ENCODE measurements at regions not wholly inside any gene's neighbourhood (a gene's known extent, or its start where the extent isn't known, plus 50 kb on each side); places are given as distances from the start of the nearest gene placed in this dataset.

DNA sequence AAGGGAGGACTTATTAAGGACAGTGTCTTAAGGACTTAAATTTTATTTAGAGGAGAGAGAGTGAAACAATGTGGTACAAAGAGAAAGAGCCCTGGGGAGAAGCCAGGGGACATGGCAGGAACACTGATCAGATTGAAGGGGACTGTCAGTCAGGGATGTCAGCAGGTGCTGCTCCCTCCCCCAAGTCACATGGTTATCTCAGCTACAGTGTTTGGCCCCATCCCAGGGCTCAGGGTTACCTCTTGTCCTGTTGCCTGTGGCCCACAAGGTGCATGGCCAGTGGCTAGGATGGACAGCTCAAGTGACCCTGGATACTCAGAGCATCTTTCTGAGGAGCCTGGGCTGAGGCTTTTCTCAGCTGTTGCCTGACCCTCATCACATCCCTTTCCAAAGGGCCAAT is 325.9 kb upstream of the PODXL start:
- TF ChIP-seq, protein P1, sequence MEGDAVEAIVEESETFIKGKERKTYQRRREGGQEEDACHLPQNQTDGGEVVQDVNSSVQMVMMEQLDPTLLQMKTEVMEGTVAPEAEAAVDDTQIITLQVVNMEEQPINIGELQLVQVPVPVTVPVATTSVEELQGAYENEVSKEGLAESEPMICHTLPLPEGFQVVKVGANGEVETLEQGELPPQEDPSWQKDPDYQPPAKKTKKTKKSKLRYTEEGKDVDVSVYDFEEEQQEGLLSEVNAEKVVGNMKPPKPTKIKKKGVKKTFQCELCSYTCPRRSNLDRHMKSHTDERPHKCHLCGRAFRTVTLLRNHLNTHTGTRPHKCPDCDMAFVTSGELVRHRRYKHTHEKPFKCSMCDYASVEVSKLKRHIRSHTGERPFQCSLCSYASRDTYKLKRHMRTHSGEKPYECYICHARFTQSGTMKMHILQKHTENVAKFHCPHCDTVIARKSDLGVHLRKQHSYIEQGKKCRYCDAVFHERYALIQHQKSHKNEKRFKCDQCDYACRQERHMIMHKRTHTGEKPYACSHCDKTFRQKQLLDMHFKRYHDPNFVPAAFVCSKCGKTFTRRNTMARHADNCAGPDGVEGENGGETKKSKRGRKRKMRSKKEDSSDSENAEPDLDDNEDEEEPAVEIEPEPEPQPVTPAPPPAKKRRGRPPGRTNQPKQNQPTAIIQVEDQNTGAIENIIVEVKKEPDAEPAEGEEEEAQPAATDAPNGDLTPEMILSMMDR (IDR thresholded peaks at IDR 0.05; ENCODE audit: extremely low read depth, missing control alignments): no peak
- DNase-seq (ENCODE audit: low spot score): no peak

DNA sequence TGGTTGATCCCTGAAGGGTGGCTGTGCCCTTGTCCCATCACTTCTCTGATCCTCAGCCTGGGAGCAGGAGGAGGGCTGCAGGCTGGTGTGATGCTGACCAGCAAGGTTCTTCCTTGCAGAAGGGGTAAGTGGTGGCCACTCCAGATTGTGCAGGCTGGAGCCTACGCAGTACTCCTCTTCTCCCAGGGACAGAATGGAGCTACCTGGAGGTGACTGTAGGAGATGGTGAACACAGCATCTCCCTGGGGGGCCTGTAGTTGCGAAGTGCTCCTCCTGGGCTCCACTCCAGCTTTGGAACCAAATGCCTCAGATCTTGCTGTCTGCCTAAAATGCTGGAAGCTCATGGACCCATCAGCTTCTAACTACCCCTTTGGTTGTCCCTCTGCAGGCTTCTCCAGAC is 323.6 kb upstream of the PODXL start:
- no peak for DNase-seq (ENCODE audit: low spot score)
- TF ChIP-seq, protein P1 (IDR thresholded peaks at IDR 0.05; ENCODE audit: extremely low read depth, missing control alignments): no peak

DNA sequence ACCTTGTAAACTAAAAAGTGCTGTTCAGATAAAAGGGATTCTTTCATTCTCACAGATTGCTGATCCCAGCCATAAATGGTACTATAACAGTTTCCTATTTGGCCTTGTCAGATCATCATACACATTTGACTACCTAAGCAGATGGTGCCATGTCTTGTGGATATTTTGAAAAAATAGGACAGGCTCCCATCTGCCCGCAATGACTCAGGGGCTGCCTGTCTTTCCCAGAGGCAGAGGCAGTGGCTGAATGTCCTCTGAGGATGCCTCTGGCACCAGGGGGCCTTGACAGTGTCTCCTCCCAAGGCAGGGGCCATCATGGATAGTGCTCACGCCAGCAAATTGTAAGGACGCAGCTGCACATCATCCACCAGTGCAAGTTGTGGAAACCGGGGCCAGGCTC is 323.0 kb upstream of the PODXL start:
- no peak for DNase-seq (ENCODE audit: low spot score)
- TF ChIP-seq, protein P1 (IDR thresholded peaks at IDR 0.05; ENCODE audit: extremely low read depth, missing control alignments): no peak

DNA sequence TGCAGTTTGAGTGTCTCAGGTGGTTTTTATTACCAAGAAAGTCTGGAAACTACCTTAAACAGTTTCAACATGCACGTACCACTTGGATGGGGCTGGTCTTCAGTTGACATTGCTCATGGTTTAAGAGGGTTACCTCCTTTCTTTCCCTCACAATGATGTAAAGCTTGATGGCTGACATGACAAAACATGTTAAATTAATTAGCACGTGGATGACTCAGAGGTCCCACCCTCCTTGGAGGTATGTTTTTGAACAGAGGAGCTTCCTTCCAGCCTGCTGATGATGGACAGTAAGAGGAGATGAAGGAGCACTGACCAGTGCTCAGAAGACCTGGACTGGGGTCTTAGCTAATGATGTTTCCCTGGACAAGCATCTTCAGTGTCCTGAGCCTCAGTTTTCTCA is 322.3 kb upstream of the PODXL start:
- DNase-seq (ENCODE audit: low spot score): no peak
- TF ChIP-seq, protein P1 (IDR thresholded peaks at IDR 0.05; ENCODE audit: extremely low read depth, missing control alignments): no peak

DNA sequence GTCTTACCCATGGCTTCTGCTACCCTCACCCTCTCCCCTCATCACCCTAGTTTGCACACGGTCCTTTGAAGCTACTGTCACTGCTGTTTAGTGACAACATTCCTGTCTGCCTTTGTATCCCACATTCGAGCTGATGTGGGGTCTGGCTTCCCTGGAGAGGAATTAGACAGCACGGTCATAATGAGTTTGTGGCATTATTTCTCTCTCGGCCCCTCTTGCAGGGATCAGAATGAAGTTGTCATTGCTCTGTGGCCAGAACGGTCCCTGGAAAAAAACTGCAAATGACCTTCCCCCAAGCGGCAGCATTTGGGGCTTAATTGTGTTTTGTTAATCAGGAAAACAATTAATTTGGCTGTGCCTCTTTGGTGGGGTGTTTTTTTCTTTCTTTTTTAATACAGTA is 317.2 kb upstream of the PODXL start:
- no peak for DNase-seq (ENCODE audit: low spot score)
- TF ChIP-seq, protein P1 (IDR thresholded peaks at IDR 0.05; ENCODE audit: extremely low read depth, missing control alignments): no peak

DNA sequence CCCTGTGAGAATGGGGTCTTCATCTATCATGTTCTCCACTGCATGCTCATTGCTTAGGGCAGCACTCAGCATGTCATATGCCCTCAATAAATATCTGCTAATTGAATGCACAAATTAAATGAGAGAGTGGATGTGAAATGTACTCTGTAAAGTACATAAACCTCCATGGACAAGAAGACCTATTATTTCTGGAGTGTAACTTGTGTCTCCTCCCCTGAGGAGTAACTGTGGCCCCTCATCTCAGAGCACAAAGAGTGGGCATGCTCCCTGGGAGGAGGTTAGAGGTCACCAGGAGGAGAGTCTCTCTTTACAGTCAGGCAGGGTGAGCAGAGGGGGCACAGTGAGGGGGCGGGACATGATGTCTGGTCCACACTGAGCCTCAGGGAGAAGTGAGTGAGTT is 313.6 kb upstream of the PODXL start:
- DNase-seq (ENCODE audit: low spot score): no peak
- TF ChIP-seq, protein P1 (IDR thresholded peaks at IDR 0.05; ENCODE audit: extremely low read depth, missing control alignments): no peak

DNA sequence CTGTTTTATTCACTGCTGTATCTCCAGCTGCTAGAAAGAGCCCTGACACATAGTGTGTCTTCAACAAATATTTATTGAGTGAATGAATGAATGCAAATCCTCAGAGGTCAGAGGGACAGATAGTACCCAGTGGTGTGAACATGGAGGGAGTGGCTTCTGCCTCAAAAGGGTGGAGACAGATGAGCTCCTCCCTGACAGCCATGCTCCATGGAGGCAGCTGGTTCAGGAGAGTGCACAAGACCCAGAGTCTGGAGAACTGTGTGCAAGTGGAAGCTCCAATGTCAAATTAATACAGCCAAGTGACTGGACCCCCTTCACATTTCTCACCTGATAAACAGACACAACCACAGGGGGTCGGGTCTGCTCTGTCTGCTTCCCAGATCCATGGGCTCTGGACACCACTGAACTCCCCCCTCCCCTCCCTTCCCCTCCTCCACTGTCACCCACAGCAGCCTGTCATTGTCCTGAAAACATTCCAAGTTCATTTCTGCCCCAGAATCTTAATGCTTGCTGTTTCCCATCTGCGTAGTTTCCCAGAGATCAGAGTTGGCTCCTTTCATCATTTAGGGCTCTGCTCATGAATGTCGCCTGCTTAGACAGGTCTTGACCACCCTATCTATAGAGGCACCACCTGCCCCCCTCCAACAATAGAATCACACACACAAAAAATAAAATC is 312.9 kb upstream of the PODXL start:
- no peak for DNase-seq (ENCODE audit: low spot score)
- TF ChIP-seq, protein P1 (IDR thresholded peaks at IDR 0.05; ENCODE audit: extremely low read depth, missing control alignments): no peak
